H9 (cell line): ENCODE measurements at regions not wholly inside any gene's neighbourhood (a gene's known extent, or its start where the extent isn't known, plus 50 kb on each side); places are given as distances from the start of the nearest gene placed in this dataset.

ENCODE experiments used
- DNase-seq: peaks from one replicate; pipeline ENCODE4 v3.0.0-alpha.2; 2017
- H2AFZ ChIP-seq: one replicate; pipeline ENCODE4 v1.6.1; 2013; ENCODE audit warnings: mild to moderate bottlenecking, low read length, control low read depth, moderate library complexity
- H2AK5ac ChIP-seq: 2 replicates; pipeline ENCODE4 v1.6.1; 2013; ENCODE audit warnings: low read length, control low read depth, mixed read lengths; ENCODE audit not compliant: insufficient read length
- H2BK120ac ChIP-seq: one replicate; pipeline ENCODE4 v1.6.1; 2013; ENCODE audit warnings: low read depth, mild to moderate bottlenecking, low read length, control low read depth, inconsistent platforms; ENCODE audit not compliant: poor library complexity, severe bottlenecking
- H2BK12ac ChIP-seq: 2 replicates; pipeline ENCODE4 v1.6.1; 2013; ENCODE audit warnings: low read length, control low read depth, mixed read lengths, low read depth; ENCODE audit not compliant: insufficient read length
- H2BK15ac ChIP-seq: 2 replicates; pipeline ENCODE4 v1.6.1; 2013; ENCODE audit warnings: low read depth, low read length, control low read depth
- H2BK20ac ChIP-seq: one replicate; pipeline ENCODE4 v1.6.1; 2013; ENCODE audit warnings: low read depth, mild to moderate bottlenecking, low read length, control low read depth, inconsistent platforms; ENCODE audit not compliant: poor library complexity, severe bottlenecking
- H2BK5ac ChIP-seq: 2 replicates; pipeline ENCODE4 v1.6.1; 2013; ENCODE audit warnings: low read length, control low read depth, mixed read lengths; ENCODE audit not compliant: insufficient read length
- H3K14ac ChIP-seq: 2 replicates; pipeline ENCODE4 v1.6.1; 2013; ENCODE audit warnings: low read length, control low read depth; ENCODE audit not compliant: insufficient read depth
- H3K18ac ChIP-seq: 2 replicates; pipeline ENCODE4 v1.6.1; 2013; ENCODE audit warnings: low read depth, mild to moderate bottlenecking, mixed read lengths, low read length, control low read depth; ENCODE audit not compliant: insufficient read length
- H3K23ac ChIP-seq: 2 replicates; pipeline ENCODE4 v1.6.1; 2013; ENCODE audit warnings: low read length, control low read depth, mixed read lengths, low read depth; ENCODE audit not compliant: insufficient read length
- H3K23me2 ChIP-seq: 2 replicates; pipeline ENCODE4 v1.6.1; 2013; ENCODE audit warnings: low read depth, mild to moderate bottlenecking, mixed read lengths, low read length, control low read depth; ENCODE audit not compliant: insufficient read length, poor library complexity, severe bottlenecking
- H3K27ac ChIP-seq: 2 replicates; pipeline ENCODE4 v1.5.1; 2013; ENCODE audit warnings: low read length, control low read depth, mixed read lengths, low read depth; ENCODE audit not compliant: insufficient read length
- H3K27me3 ChIP-seq: 2 replicates; pipeline ENCODE4 v1.6.1; 2013; ENCODE audit warnings: low read length, control low read depth, inconsistent platforms; ENCODE audit not compliant: insufficient read depth
- H3K4ac ChIP-seq: 2 replicates; pipeline ENCODE4 v1.6.1; 2013; ENCODE audit warnings: low read depth, mild to moderate bottlenecking, control low read depth, inconsistent platforms, low read length, moderate library complexity
- H3K4me1 ChIP-seq: 2 replicates; pipeline ENCODE4 v1.6.1; 2013; ENCODE audit warnings: low read length, control low read depth, inconsistent platforms; ENCODE audit not compliant: insufficient read depth
- H3K4me2 ChIP-seq: 2 replicates; pipeline ENCODE4 v1.6.1; 2013; ENCODE audit warnings: low read length, control low read depth, mixed read lengths; ENCODE audit not compliant: insufficient read length, insufficient read depth
- H3K56ac ChIP-seq: 2 replicates; pipeline ENCODE4 v1.6.1; 2013; ENCODE audit warnings: low read depth, mild to moderate bottlenecking, mixed read lengths, low read length, control low read depth; ENCODE audit not compliant: insufficient read length
- H3K79me1 ChIP-seq: 2 replicates; pipeline ENCODE4 v1.6.1; 2013; ENCODE audit warnings: low read depth, mild to moderate bottlenecking, moderate library complexity, low read length, control low read depth, inconsistent platforms; ENCODE audit not compliant: insufficient read depth, poor library complexity, severe bottlenecking
- H3K79me2 ChIP-seq: 2 replicates; pipeline ENCODE4 v1.6.1; 2013; ENCODE audit warnings: low read length, control low read depth, inconsistent platforms; ENCODE audit not compliant: insufficient read depth
- H3K9ac ChIP-seq: 2 replicates; pipeline ENCODE4 v1.6.1; 2013; ENCODE audit warnings: low read length, control low read depth, mixed read lengths; ENCODE audit not compliant: insufficient read length; ENCODE audit errors: extremely low read depth
- H3K9me3 ChIP-seq: one replicate; pipeline ENCODE4 v1.6.1; 2013; ENCODE audit warnings: low read depth, low read length, inconsistent platforms; ENCODE audit not compliant: control insufficient read depth
- H3T11ph ChIP-seq: one replicate; pipeline ENCODE4 v1.6.1; 2013; ENCODE audit warnings: mild to moderate bottlenecking, low read length, control low read depth, inconsistent platforms
- H4K20me1 ChIP-seq: one replicate; pipeline ENCODE4 v1.6.1; 2013; ENCODE audit not compliant: control insufficient read depth, insufficient read length, insufficient read depth
- H4K5ac ChIP-seq: 2 replicates; pipeline ENCODE4 v1.6.1; 2013; ENCODE audit warnings: low read depth, mild to moderate bottlenecking, mixed read lengths, low read length, control low read depth; ENCODE audit not compliant: insufficient read length
- H4K8ac ChIP-seq: replicated peaks from 2 replicates; pipeline ENCODE4 v1.6.1; 2013; ENCODE audit warnings: low read length, control low read depth, mixed read lengths, low read depth; ENCODE audit not compliant: insufficient read length
- H4K91ac ChIP-seq: 2 replicates; pipeline ENCODE4 v1.6.1; 2013; ENCODE audit warnings: low read depth, mild to moderate bottlenecking, moderate library complexity, mixed read lengths, low read length, control low read depth; ENCODE audit not compliant: insufficient read length
- H3K27ac Mint-ChIP-seq, 3 experiments: 2 replicates in 2 of 3; 3 replicates in 1 of 3; pipeline ENCODE4 v1.8.0; 2020 to 2021; ENCODE audit warnings: mixed read lengths in 3 of 3, mild to moderate bottlenecking in 1 of 3, moderate library complexity in 1 of 3
- H3K27me3 Mint-ChIP-seq: 2 replicates; pipeline ENCODE4 v1.8.0; 2021; ENCODE audit warnings: low read depth, mild to moderate bottlenecking, moderate library complexity, mixed read lengths
- H3K36me3 Mint-ChIP-seq, 3 experiments: 2 replicates in 2 of 3; 3 replicates in 1 of 3; pipeline ENCODE4 v1.8.0; 2020 to 2021; ENCODE audit warnings: low read depth in 3 of 3, mixed read lengths in 3 of 3; ENCODE audit not compliant: insufficient read depth in 1 of 3
- H3K4me1 Mint-ChIP-seq, 2 experiments: 2 replicates each; pipeline ENCODE4 v1.8.0; 2020; ENCODE audit warnings: mixed read lengths in 2 of 2
- H3K4me3 Mint-ChIP-seq, 2 experiments: 2 replicates in 1 of 2; 3 replicates in 1 of 2; pipeline ENCODE4 v1.8.0; 2020 to 2021; ENCODE audit warnings: mild to moderate bottlenecking in 2 of 2, mixed read lengths in 2 of 2, moderate library complexity in 1 of 2
- H3K9me3 Mint-ChIP-seq, 2 experiments: 2 replicates in 1 of 2; 3 replicates in 1 of 2; pipeline ENCODE4 v1.8.0; 2020; ENCODE audit warnings: mild to moderate bottlenecking in 2 of 2, mixed read lengths in 2 of 2, moderate library complexity in 1 of 2
- CTCF ChIP-seq: fragments of 200-600 bp; sonication (generic); conservative IDR thresholded peaks from 3 replicates; pipeline ENCODE4 v1.8.0; 2021; ENCODE audit warnings: antibody characterized with exemption, mild to moderate bottlenecking
- WGBS: extraction: QIAGEN DNeasy Blood & Tissue Kit; methylation state at CpG from one replicate; pipeline ENCODE4 v1.1.7; 2013; ENCODE audit warnings: missing lambda C conversion rate, low lambda C conversion rate, mixed read lengths; ENCODE audit not compliant: insufficient read length; ENCODE audit errors: extremely low coverage; 5-methylcytosine and 5-hydroxymethylcytosine counted together

- no peak overlapping the region for H4K91ac ChIP-seq
- Mint-ChIP-seq H3K4me3 (no peak overlapping the region), H3K9me3 (no peaks in the 10 kb centered on the region), H3K27me3 (no peaks in the 10 kb centered on the region), H3K36me3 (no peaks in the 10 kb centered on the region), H3K27ac (peak overlapping the region in 1 of 3 experiments; percentile 49; a peak in 3 of 7 replicates), H3K4me1 (peaks cover 0 to under 1% of the 10 kb centered on the region in 2 experiments; a peak in 1 of 4 replicates)
- no peak for DNase-seq
- H3T11ph ChIP-seq = no peak overlapping the region
- H3K79me1 ChIP-seq = no peaks in the 10 kb centered on the region
- H2AFZ ChIP-seq = no peak overlapping the region
- no peaks in the 10 kb centered on the region for H3K9me3 ChIP-seq
- no peak overlapping the region for H2BK5ac ChIP-seq
- H3K79me2 ChIP-seq = no peaks in the 10 kb centered on the region
- H2AK5ac ChIP-seq = no peak overlapping the region
- H3K56ac ChIP-seq = no peak overlapping the region
- no peak overlapping the region for H4K5ac ChIP-seq
- no peaks in the 10 kb centered on the region for H4K20me1 ChIP-seq
- no peak overlapping the region for H2BK120ac ChIP-seq
- no peak overlapping the region for H2BK15ac ChIP-seq
- H3K27me3 ChIP-seq = no peaks in the 10 kb centered on the region
- no peak overlapping the region for H3K4me2 ChIP-seq
- no peak overlapping the region for H3K18ac ChIP-seq
- H3K14ac ChIP-seq = no peak overlapping the region
- no peak overlapping the region for H2BK20ac ChIP-seq
- no peak overlapping the region for H4K8ac ChIP-seq
- WGBS = no CpG with 5 or more reads among the region's 1 CpG
- no peak overlapping the region for H2BK12ac ChIP-seq
- TF ChIP-seq CTCF = no peak
- no peak overlapping the region for H3K27ac ChIP-seq
- H3K4me1 ChIP-seq = no peaks in the 10 kb centered on the region
- H3K23me2 ChIP-seq = no peaks in the 10 kb centered on the region
- H3K23ac ChIP-seq = no peak overlapping the region
- H3K4ac ChIP-seq = no peak overlapping the region
- no peak overlapping the region for H3K9ac ChIP-seq
Observed at GRCh38 chr7:120021085-120021484, 251.9 kb upstream of the KCND2 start.
